ENCODE measurements at regions not wholly inside any gene's neighbourhood (a gene's known extent, or its start where the extent isn't known, plus 50 kb on each side); places are given as distances from the start of the nearest gene placed in this dataset.

DNA sequence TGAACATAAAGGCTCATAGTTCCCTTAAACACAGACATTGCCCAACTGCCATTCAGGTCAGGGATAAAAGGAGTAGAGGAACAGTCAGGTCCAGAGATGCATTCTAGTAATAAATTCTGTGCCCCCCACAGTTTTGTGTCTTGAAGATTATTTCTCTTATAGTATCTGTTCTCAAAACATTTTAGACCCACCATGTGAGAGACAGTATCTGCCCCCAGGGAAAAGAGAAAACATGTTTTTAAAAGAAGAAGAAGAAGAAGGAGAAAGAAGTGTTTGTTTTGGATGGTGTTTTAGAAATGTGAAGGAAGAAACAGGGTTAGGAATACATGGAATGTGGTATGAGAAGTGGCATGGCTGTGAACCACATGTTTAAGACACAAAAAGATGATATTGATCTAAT is 629.6 kb upstream of the EPHA7 start:
- Histone ChIP-seq H3K9me3 (no peaks in the 10 kb centered on the region), H3K4me1 (no peaks in the 10 kb centered on the region), H3K27me3 (no peaks in the 10 kb centered on the region), H3K27ac (no peak overlapping the region), H3K36me3 (no peaks in the 10 kb centered on the region), H3K4me3 (no peak overlapping the region)
- no peak for DNase-seq
- TF ChIP-seq, protein P1, sequence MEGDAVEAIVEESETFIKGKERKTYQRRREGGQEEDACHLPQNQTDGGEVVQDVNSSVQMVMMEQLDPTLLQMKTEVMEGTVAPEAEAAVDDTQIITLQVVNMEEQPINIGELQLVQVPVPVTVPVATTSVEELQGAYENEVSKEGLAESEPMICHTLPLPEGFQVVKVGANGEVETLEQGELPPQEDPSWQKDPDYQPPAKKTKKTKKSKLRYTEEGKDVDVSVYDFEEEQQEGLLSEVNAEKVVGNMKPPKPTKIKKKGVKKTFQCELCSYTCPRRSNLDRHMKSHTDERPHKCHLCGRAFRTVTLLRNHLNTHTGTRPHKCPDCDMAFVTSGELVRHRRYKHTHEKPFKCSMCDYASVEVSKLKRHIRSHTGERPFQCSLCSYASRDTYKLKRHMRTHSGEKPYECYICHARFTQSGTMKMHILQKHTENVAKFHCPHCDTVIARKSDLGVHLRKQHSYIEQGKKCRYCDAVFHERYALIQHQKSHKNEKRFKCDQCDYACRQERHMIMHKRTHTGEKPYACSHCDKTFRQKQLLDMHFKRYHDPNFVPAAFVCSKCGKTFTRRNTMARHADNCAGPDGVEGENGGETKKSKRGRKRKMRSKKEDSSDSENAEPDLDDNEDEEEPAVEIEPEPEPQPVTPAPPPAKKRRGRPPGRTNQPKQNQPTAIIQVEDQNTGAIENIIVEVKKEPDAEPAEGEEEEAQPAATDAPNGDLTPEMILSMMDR (IDR thresholded peaks at IDR 0.05): no peak
- no peak for TF ChIP-seq POLR2A (IDR thresholded peaks at IDR 0.05)

DNA sequence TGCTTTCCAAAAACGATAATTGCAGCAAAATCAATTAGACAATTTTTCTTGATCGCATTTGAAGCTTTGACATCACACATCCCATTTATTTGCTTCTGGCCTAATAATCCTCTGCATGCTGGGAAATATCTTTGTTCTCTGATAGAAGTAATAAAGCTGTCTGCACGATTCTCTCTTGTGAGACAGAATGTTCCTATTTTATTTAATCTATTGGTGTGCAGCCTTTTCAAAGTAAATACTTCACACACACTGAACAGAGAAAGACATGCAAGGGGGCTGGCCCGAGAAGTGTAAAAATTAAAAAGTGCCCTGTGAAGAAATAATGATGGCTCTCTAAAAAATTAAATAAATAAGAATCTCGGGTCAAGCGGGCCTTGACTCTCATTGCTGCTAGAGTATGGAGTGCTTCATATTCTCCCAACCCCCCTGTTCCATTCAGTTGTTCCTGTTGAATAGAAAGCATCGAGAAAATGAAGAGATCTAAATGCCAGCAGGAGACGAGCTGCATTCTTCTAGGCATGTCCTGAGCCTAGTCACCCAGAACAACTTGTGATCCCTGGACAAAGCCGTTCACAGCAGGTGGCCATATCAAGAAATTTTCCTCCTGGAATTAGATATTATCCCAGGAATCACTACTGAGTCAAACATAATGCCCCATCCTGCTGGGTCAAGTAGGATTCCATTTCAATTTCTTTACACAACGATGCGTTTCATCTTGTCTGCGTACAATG is 625.9 kb upstream of the EPHA7 start:
- no peak overlapping the region for H3K4me3 ChIP-seq
- no peak for DNase-seq
- H3K9me3 ChIP-seq: no peaks in the 10 kb centered on the region
- TF ChIP-seq POLR2A (IDR thresholded peaks at IDR 0.05): no peak
- TF ChIP-seq, protein P1 (IDR thresholded peaks at IDR 0.05): no peak
- no peaks in the 10 kb centered on the region for H3K36me3 ChIP-seq
- H3K4me1 ChIP-seq: no peaks in the 10 kb centered on the region
- no peak overlapping the region for H3K27ac ChIP-seq
- no peaks in the 10 kb centered on the region for H3K27me3 ChIP-seq

DNA sequence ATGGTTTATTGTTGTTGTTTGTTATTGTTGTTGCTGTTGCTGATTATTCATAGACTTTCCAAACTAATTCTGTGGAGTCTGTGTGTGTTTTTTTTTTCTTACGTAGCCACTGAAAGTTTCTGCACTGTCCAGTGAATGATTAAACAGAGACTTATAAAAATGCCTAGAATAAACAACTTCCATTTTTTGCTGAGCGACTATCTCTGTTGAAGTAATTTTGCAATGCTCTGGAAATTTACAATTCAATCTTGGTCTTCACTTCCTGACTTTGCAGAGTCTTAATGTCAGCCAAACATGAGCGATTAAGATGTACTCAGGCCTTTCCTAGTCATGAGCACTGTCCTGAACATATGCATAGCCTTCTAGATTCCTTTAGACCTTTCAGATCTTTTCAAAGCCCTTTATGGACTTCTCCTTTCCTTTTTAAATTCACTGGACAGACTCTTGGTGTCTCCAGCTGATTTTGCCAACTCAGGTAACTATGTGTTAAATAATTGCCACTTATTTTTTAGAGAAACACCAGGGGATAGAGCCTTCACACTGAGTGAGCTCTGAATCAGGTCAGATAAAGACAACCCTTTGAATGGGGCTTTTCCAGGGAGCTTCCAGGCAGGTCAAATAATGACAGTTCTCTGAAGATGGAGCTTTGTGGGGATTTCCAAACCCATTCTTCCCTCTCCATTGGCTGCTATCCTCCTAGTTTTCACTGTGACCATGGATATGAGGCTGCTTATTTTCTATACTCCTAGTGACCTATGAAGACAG is 622.8 kb upstream of the EPHA7 start:
- no peak overlapping the region for H3K4me3 ChIP-seq
- H3K27ac ChIP-seq: no peak overlapping the region
- TF ChIP-seq, protein P1 (IDR thresholded peaks at IDR 0.05): no peak
- no peak for TF ChIP-seq POLR2A (IDR thresholded peaks at IDR 0.05)
- no peak for DNase-seq
- H3K9me3 ChIP-seq: no peaks in the 10 kb centered on the region
- no peaks in the 10 kb centered on the region for H3K4me1 ChIP-seq
- no peaks in the 10 kb centered on the region for H3K27me3 ChIP-seq
- H3K36me3 ChIP-seq: no peaks in the 10 kb centered on the region

DNA sequence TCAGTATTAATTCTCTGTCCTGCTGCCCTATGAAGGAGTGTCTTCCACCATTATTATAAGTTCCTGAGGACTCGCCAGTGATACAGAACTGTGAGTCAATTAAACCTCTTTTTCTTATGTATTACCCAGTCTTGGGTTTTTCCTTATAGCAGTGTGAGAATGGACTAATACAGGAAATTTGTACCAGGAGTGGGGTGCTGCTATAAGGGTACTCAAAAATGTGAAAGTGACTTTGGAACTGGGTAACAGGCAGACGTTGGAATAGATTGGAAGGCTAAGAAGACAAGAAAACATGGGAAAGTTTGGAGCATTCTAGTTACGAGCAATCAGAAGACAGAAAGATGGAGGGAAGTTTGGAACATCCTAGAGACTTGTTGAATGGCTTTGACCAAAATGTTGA is 616.7 kb upstream of the EPHA7 start:
- no peaks in the 10 kb centered on the region for H3K27me3 ChIP-seq

DNA sequence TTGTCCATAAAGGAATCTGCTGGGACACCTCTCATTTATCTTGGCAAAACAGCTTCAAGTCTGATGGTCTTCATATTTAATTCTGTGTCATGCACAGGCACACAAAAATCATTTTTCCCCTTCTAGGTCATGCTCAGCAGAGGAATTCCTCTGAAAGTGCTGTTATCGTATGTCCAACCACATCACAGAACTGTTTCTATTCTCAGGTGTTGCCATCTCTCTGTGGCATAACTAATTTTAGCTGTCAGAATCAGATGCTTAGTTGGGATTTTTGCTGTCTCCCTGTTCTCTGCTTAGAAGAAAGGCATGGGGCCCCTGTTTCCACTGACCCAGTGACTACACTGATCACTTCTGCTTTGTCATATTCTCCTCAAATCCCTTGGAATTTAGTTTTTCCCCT is 608.0 kb upstream of the EPHA7 start:
- no peaks in the 10 kb centered on the region for H3K9me3 ChIP-seq
- H3K4me3 ChIP-seq: no peak overlapping the region
- no peak overlapping the region for H3K27ac ChIP-seq
- H3K4me1 ChIP-seq: no peaks in the 10 kb centered on the region
- no peaks in the 10 kb centered on the region for H3K36me3 ChIP-seq
- DNase-seq: no peak
- TF ChIP-seq, protein P1 (IDR thresholded peaks at IDR 0.05): no peak
- no peak for TF ChIP-seq POLR2A (IDR thresholded peaks at IDR 0.05)
- H3K27me3 ChIP-seq: no peaks in the 10 kb centered on the region

More for the DNA sequence above, 616.7 kb upstream of the EPHA7 start:
- no peaks in the 10 kb centered on the region for H3K9me3 ChIP-seq
- H3K27ac ChIP-seq: no peak overlapping the region
- DNase-seq: no peak
- TF ChIP-seq, protein P1 (IDR thresholded peaks at IDR 0.05): no peak
- TF ChIP-seq POLR2A (IDR thresholded peaks at IDR 0.05): no peak
- no peak overlapping the region for H3K4me3 ChIP-seq
- no peaks in the 10 kb centered on the region for H3K4me1 ChIP-seq
- no peaks in the 10 kb centered on the region for H3K36me3 ChIP-seq
